ENCODE measurements at regions not wholly inside any gene's neighbourhood (a gene's known extent, or its start where the extent isn't known, plus 50 kb on each side); places are given as distances from the start of the nearest gene placed in this dataset.

- DNase-seq, result no peak
These were observed 120.5 kb upstream of the HMHB1 start for GRCh38 chr5:143691287-143691944.

- DNase-seq, result no peak
These were observed 124.4 kb upstream of the HMHB1 start for GRCh38 chr5:143687604-143688003.

- no peak for DNase-seq
These were observed 126.6 kb upstream of the HMHB1 start for GRCh38 chr5:143685246-143685815.

- DNase-seq, result no peak
These were observed 128.5 kb upstream of the HMHB1 start for GRCh38 chr5:143683459-143683858.

- no peak for DNase-seq
These were observed 129.0 kb upstream of the HMHB1 start for GRCh38 chr5:143682929-143683386.

- no peak for DNase-seq
These were observed 129.6 kb upstream of the HMHB1 start for GRCh38 chr5:143682246-143682905.

- DNase-seq, result no peak
These were observed 131.2 kb upstream of the HMHB1 start for GRCh38 chr5:143680672-143681259.

- no peak for DNase-seq
These were observed 132.2 kb upstream of the HMHB1 start for GRCh38 chr5:143679777-143680176.

GRCh38 chr5:143678148-143678905 lies 133.6 kb upstream of the HMHB1 start:
- DNase-seq, result no peak

- DNase-seq, result no peak
These were observed 134.6 kb upstream of the HMHB1 start for GRCh38 chr5:143677403-143677802.

GRCh38 chr5:143676802-143677201 lies 135.2 kb upstream of the HMHB1 start:
- no peak for DNase-seq

GRCh38 chr5:143674469-143674786 lies 137.5 kb upstream of the HMHB1 start:
- DNase-seq, result no peak

- no peak for DNase-seq
These were observed 138.1 kb upstream of the HMHB1 start for GRCh38 chr5:143673676-143674468.

GRCh38 chr5:143672806-143673205 lies 139.2 kb upstream of the HMHB1 start:
- DNase-seq, result no peak

- no peak for DNase-seq
These were observed 140.0 kb upstream of the HMHB1 start for GRCh38 chr5:143671674-143672569.

GRCh38 chr5:143671021-143671420 lies 140.9 kb upstream of the HMHB1 start:
- no peak for DNase-seq

GRCh38 chr5:143665866-143666265 lies 146.1 kb upstream of the HMHB1 start:
- no peak for DNase-seq

GRCh38 chr5:143664623-143665022 lies 147.3 kb upstream of the HMHB1 start:
- DNase-seq, result no peak

GRCh38 chr5:143663872-143664271 lies 148.1 kb upstream of the HMHB1 start:
- no peak for DNase-seq

GRCh38 chr5:143662020-143662419 lies 149.9 kb upstream of the HMHB1 start:
- DNase-seq, result no peak

- DNase-seq, result no peak
These were observed 151.3 kb upstream of the HMHB1 start for GRCh38 chr5:143660625-143661024.

Data from CD4-positive, alpha-beta T cell treated with Interferon alpha-2 for 1 hour (primary cell).